Tibial artery (tissue), 4 donors: ENCODE measurements at regions not wholly inside any gene's neighbourhood (a gene's known extent, or its start where the extent isn't known, plus 50 kb on each side); places are given as distances from the start of the nearest gene placed in this dataset.
"Not testable (repeated sequence)": the region's sequence is repeated elsewhere in the genome, so short reads cannot be mapped to it uniquely, and the experiment has no call there.

Experiments used
- DNase-seq, 2 donors: peaks; one replicate each; pipeline ENCODE4 v3.0.0-alpha.2; 2019
- H3K27ac ChIP-seq, 2 donors: fragments of 200-600 bp; sonication (generic) in 1 of 2; 1 replicate in 1 of 2; 2 replicates in 1 of 2; pipeline ENCODE4 v1.5.1; 2018 to 2019; ENCODE audit warnings: mild to moderate bottlenecking in 1 of 2
- H3K27me3 ChIP-seq, 2 donors: fragments of 200-600 bp; sonication (generic) in 1 of 2; one replicate each; pipeline versions ENCODE4 v1.5.1 to v1.6.0; 2016 to 2019
- H3K36me3 ChIP-seq, 3 donors: fragments of 200-600 bp; sonication (generic) in 2 of 3; one replicate each; pipeline ENCODE4 v1.5.1; 2016 to 2019; ENCODE audit warnings: mild to moderate bottlenecking in 2 of 3
- H3K4me1 ChIP-seq, 4 donors: fragments of 200-600 bp; sonication (generic) in 2 of 4; 1 replicate in 3 of 4; 2 replicates in 1 of 4; pipeline ENCODE4 v1.5.1; 2016 to 2019
- H3K4me3 ChIP-seq, 2 donors: fragments of 200-600 bp; sonication (generic) in 1 of 2; 1 replicate in 1 of 2; 2 replicates in 1 of 2; pipeline ENCODE4 v1.5.1; 2018 to 2019; ENCODE audit warnings: mild to moderate bottlenecking in 2 of 2
- H3K9me3 ChIP-seq, 3 donors: fragments of 200-600 bp; sonication (generic) in 1 of 3; one replicate each; pipeline ENCODE4 v1.5.1; 2016 to 2019
- intact Hi-C: fragments of 100-400 bp; cut with DNase I; formaldehyde crosslinking; loops from one replicate; pipeline ENCODE4 v1.15.0; 2023; ENCODE audit warnings: low total_unique reads
- TF ChIP-seq, protein P1 (sequence below), 2 experiments: fragments of 200-600 bp in 1 of 2; fragments of 450-650 bp in 1 of 2; IDR thresholded peaks; one replicate each; pipeline ENCODE4 v1.5.1; 2017 to 2019; ENCODE audit warnings: antibody characterized with exemption in 2 of 2, mild to moderate bottlenecking in 1 of 2, moderate library complexity in 1 of 2

DNA sequence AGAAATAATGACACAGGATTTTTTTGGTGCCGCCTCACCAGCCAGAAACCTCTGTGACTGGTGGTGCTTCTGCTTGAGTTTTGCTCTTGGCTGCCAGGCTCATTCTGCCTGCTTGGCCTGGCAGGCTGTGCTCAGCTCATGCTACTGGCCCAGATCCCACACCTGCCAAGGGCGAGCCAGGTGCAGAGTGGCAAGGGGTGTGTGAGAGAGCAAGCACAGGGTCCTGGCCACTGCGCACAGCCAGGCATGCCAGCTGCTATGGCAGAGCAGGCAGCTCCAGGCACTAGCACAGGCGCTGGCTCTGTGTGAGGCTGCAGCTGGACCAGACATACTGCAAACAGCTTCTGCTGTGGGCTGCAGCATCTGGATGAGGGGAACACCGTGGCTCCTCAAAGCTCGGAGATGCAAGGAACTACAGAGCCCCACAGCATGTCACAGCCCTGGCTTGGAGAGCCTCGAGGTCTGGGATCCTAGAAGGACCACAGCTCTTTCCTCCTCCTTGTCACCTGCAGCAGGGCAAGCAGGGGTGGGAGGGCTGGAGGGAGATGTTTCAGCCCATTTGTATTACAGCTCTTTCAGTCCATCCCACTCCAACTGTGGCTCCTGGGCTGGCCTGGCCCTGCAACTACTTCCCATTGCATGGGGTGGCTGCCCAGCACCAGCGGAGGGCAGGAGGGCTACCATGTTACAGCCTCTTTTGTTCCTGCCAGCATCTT lies 313.4 kb upstream of the SEMA3C start:
- no peaks in the 10 kb centered on the region for H3K9me3 ChIP-seq
- no peak overlapping the region for H3K4me3 ChIP-seq
- H3K4me1 ChIP-seq, result no peaks in the 10 kb centered on the region
- no peaks in the 10 kb centered on the region for H3K36me3 ChIP-seq
- DNase-seq, result no peak
- no peak overlapping the region for H3K27ac ChIP-seq
- TF ChIP-seq, protein P1, sequence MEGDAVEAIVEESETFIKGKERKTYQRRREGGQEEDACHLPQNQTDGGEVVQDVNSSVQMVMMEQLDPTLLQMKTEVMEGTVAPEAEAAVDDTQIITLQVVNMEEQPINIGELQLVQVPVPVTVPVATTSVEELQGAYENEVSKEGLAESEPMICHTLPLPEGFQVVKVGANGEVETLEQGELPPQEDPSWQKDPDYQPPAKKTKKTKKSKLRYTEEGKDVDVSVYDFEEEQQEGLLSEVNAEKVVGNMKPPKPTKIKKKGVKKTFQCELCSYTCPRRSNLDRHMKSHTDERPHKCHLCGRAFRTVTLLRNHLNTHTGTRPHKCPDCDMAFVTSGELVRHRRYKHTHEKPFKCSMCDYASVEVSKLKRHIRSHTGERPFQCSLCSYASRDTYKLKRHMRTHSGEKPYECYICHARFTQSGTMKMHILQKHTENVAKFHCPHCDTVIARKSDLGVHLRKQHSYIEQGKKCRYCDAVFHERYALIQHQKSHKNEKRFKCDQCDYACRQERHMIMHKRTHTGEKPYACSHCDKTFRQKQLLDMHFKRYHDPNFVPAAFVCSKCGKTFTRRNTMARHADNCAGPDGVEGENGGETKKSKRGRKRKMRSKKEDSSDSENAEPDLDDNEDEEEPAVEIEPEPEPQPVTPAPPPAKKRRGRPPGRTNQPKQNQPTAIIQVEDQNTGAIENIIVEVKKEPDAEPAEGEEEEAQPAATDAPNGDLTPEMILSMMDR (IDR thresholded peaks at IDR 0.05), result no peak
- intact Hi-C loops, result no loop called here
- H3K27me3 ChIP-seq, result no peaks in the 10 kb centered on the region

DNA sequence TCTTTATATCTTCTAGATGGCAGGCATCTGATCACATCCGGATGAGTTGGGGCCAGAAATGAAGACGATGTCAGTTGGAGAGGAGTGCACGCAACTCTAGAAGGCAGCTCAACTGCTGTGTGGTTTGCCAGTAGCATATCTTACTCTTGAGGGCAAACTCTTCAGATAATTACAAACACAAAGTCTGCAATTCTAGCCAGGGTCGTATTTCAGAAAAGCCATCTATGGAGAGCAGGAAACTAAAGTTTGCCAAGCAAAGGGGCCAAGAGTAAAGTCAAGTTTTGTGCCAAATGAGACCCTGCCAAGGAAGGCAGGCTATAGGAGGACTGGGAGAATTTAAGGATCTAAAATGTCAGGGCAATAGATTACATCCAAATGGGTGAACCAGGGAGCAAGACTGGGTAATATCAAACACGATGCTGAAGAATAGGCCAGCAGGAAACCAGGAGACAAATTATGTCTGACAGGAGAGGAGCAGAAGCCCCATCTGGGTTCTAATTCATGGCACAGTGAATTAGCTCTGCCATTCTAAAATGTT lies 312.5 kb upstream of the SEMA3C start:
- intact Hi-C loops, result no loop called here
- no peak for DNase-seq
- Histone ChIP-seq H3K4me3 (no peak overlapping the region), H3K9me3 (no peaks in the 10 kb centered on the region), H3K36me3 (no peaks in the 10 kb centered on the region), H3K4me1 (no peaks in the 10 kb centered on the region), H3K27ac (no peak overlapping the region), H3K27me3 (no peaks in the 10 kb centered on the region)
- TF ChIP-seq, protein P1 (IDR thresholded peaks at IDR 0.05), result no peak

DNA sequence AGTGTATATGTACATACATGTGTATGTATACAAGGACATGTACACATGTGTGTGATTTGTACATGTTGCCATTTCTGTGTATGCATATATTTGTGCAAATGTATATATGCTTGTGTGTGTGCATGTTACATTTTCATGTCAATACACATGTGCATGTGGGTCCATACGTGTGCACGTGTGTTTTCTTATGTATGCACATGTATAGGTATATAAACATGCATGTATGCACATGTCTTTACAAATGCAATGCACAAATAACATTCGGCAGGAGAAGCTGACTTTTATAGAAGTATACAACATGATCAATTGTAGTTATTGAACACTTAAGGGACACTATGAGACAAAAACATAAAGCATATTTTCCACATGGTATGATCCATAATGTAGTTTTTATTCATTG lies 307.4 kb upstream of the SEMA3C start:
- TF ChIP-seq, protein P1 (IDR thresholded peaks at IDR 0.05), result no peak
- H3K27ac ChIP-seq, result no peak overlapping the region
- intact Hi-C loops, result no loop called here

DNA sequence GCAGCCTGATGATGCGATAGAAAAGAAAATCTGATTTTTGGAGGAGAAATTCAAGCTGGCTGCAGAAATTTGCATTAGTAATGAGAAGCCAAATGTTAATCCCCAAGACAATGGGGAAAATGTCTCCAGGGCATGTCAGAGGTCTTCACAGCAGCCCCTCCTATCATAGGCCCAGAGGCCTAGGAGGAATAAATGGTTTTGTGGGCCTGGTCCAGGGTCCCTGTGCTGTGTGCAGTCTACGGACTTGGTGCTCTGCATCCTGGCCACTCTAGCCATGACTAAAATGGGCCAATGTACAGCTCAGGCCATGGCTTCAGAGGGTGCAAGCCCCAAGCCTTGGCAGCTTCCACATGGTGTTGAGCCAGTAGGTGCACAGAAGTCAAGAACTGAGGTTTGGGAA lies 303.8 kb upstream of the SEMA3C start:
- H3K36me3 ChIP-seq, intact Hi-C loops, H3K4me3 ChIP-seq, H3K4me1 ChIP-seq, DNase-seq, H3K27me3 ChIP-seq, H3K9me3 ChIP-seq, H3K27ac ChIP-seq: not testable (repeated sequence)

More for the DNA sequence above, 307.4 kb upstream of the SEMA3C start:
- no peaks in the 10 kb centered on the region for H3K36me3 ChIP-seq
- H3K4me3 ChIP-seq, result no peak overlapping the region
- no peaks in the 10 kb centered on the region for H3K9me3 ChIP-seq
- H3K4me1 ChIP-seq, result no peaks in the 10 kb centered on the region
- DNase-seq, result no peak
- no peaks in the 10 kb centered on the region for H3K27me3 ChIP-seq

DNA sequence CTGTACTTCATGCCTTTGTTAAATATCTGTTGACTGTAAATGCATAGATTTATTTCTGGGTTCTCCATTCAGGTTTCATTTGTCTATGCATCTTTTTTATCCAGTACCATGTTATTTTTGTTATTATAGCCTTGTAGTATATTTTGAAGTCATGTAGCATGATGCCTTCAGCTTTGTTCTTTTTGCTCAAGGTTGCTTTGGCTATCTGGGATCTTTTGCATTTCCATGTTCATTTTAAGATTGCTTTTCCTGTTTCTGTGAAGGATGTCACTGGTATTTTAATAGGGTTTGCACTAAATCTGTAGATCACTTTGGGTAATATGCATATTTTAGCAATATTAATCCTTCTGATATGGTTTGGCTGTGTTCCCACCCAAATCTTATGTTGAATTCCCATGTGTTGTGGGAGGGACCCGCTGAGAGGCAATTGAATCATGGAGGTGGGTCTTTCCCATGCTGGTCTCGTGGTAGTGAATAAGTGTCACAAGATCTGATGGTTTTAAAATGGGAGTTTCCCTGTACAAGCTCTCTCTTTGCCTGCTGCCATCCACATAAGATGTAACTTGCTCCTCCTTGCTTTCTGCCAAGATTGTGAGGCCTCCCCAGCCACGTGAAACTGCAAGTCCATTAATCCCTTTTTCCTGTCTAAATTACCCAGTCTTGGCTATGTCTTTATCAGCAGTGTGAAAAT lies 302.8 kb upstream of the SEMA3C start:
- intact Hi-C loops, result no loop called here
- Histone ChIP-seq H3K4me1 (no peaks in the 10 kb centered on the region), H3K9me3 (no peaks in the 10 kb centered on the region), H3K4me3 (no peak overlapping the region), H3K27me3 (no peaks in the 10 kb centered on the region), H3K27ac (no peak overlapping the region), H3K36me3 (no peaks in the 10 kb centered on the region)
- TF ChIP-seq, protein P1 (IDR thresholded peaks at IDR 0.05), result no peak
- no peak for DNase-seq

DNA sequence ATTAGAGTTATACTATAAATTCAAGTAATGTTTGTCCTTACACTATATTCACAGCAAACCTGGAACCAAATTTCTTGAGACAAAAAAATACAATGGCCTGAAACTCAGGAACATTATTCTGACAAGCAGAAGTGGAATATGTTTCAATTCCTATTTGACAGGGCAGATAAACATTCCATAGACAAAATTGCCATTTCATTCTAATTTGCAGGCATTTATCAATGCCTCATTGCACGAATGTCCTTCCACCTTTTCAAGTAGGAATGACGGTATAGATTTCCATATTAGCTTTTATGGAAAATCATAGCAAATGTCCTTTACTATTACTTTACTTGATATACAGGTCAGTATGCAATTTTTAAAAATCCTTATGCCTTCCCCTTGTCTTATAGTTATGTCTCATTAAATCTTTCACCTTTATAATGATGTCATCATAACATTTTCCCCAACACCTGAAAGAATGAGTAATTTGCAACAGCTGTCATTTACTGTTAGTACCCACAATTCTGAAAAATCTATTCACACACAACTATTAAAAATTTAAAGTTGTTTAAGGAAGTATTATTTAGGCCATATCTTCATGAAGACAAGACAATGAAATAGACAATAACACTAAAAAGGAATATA lies 299.7 kb upstream of the SEMA3C start:
- Histone ChIP-seq H3K27ac (no peak overlapping the region), H3K9me3 (no peaks in the 10 kb centered on the region), H3K4me3 (no peak overlapping the region), H3K27me3 (no peaks in the 10 kb centered on the region), H3K4me1 (no peaks in the 10 kb centered on the region), H3K36me3 (no peaks in the 10 kb centered on the region)
- intact Hi-C loops, result no loop called here
- TF ChIP-seq, protein P1 (IDR thresholded peaks at IDR 0.05), result no peak
- DNase-seq, result no peak
